Progenitor cell of endocrine pancreas (in vitro differentiated cells): ENCODE measurements at regions not wholly inside any gene's neighbourhood (a gene's known extent, or its start where the extent isn't known, plus 50 kb on each side); places are given as distances from the start of the nearest gene placed in this dataset.

ENCODE experiments used
- DNase-seq: peaks from one replicate; pipeline ENCODE4 v3.0.0; 2021; ENCODE audit warnings: low spot score; ENCODE audit not compliant: unreplicated experiment
- H3K27ac Mint-ChIP-seq: 2 replicates; pipeline ENCODE4 v1.8.0; 2021; ENCODE audit warnings: mild to moderate bottlenecking, moderate library complexity, mixed read lengths
- H3K27me3 Mint-ChIP-seq: 2 replicates; pipeline ENCODE4 v1.8.0; 2021; ENCODE audit warnings: mixed read lengths
- H3K36me3 Mint-ChIP-seq: 2 replicates; pipeline ENCODE4 v1.8.0; 2022; ENCODE audit warnings: mixed read lengths; ENCODE audit not compliant: insufficient read depth
- H3K4me1 Mint-ChIP-seq: 2 replicates; pipeline ENCODE4 v1.8.0; 2021; ENCODE audit warnings: low read depth, mixed read lengths
- H3K4me3 Mint-ChIP-seq: 2 replicates; pipeline ENCODE4 v1.8.0; 2021; ENCODE audit warnings: low read depth, mild to moderate bottlenecking, moderate library complexity, mixed read lengths
- H3K9me3 Mint-ChIP-seq: 2 replicates; pipeline ENCODE4 v1.8.0; 2021; ENCODE audit warnings: low read depth, mixed read lengths
- TF ChIP-seq, protein P1 (sequence below): fragments of 200-600 bp; sonication (generic); IDR thresholded peaks from one replicate; pipeline ENCODE4 v1.5.0; 2021; ENCODE audit warnings: antibody characterized with exemption, mild to moderate bottlenecking; ENCODE audit not compliant: unreplicated experiment

DNA sequence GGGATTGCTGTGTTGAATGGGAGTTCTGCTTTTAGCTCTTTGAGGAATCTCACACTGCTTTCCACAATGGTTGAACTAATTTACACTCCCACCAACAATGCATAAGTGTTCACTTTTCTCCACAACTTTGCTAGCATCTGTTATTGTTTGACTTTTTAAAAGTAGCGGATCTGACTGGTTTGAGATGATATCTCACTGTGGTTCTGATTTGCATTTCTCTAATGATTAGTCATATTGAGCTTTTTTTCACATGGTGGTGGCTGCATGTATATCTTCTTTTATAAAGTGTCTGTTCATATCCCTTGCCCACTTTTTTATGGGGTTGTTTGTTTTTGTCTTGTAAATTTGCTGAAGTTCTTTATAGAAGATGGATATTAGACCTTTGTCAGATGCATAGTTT is 588.3 kb upstream of the ADGRB3 start:
- Mint-ChIP-seq H3K27me3 (no peaks in the 10 kb centered on the region), H3K4me1 (no peaks in the 10 kb centered on the region), H3K36me3 (no peaks in the 10 kb centered on the region), H3K4me3 (no peak overlapping the region), H3K27ac (no peak overlapping the region), H3K9me3 (peaks cover 5% of the 10 kb centered on the region)
- DNase-seq: no peak
- TF ChIP-seq, protein P1, sequence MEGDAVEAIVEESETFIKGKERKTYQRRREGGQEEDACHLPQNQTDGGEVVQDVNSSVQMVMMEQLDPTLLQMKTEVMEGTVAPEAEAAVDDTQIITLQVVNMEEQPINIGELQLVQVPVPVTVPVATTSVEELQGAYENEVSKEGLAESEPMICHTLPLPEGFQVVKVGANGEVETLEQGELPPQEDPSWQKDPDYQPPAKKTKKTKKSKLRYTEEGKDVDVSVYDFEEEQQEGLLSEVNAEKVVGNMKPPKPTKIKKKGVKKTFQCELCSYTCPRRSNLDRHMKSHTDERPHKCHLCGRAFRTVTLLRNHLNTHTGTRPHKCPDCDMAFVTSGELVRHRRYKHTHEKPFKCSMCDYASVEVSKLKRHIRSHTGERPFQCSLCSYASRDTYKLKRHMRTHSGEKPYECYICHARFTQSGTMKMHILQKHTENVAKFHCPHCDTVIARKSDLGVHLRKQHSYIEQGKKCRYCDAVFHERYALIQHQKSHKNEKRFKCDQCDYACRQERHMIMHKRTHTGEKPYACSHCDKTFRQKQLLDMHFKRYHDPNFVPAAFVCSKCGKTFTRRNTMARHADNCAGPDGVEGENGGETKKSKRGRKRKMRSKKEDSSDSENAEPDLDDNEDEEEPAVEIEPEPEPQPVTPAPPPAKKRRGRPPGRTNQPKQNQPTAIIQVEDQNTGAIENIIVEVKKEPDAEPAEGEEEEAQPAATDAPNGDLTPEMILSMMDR: no peak

DNA sequence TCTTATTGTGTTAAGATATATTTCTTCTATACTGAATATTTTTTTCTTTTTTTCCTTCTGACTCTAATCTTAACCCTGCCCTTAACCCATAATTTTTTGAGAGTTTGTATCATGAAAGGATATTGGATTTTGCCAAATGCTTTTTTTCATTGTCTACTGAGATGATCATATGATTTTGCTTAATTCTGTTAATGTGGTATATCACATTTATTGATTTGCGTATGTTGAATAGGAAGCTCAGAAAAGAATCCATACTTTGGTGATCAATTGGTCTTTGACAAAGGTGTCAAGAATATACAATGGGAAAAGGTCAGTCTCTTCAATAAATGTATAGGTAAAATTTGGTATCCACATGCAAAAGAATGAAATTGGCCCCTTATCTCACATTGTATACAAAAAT is 588.8 kb upstream of the ADGRB3 start:
- TF ChIP-seq, protein P1: no peak
- no peak for DNase-seq
- Mint-ChIP-seq H3K27me3 (no peaks in the 10 kb centered on the region), H3K9me3 (peaks cover 5% of the 10 kb centered on the region), H3K4me3 (no peak overlapping the region), H3K4me1 (no peaks in the 10 kb centered on the region), H3K27ac (no peak overlapping the region), H3K36me3 (no peaks in the 10 kb centered on the region)

DNA sequence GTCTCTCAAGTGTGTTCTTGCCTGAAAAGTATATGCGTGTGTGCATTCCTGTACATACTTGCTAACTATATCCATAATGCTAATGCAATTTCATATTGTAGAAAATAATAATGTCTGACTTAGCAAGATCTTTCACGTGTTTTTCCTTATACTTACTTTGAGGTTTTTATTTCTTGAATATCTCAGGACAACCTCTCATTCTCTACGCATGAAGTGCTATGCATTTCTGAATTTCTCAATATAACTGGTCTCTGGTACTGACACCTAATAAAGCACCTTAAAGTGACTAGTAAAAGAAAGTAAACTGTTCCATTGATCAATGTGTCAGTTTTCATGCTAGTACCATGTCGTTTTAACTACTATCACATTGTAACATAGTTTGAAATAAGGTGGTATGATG is 589.9 kb upstream of the ADGRB3 start:
- peaks cover 5% of the 10 kb centered on the region for H3K9me3 Mint-ChIP-seq
- H3K36me3 Mint-ChIP-seq: no peaks in the 10 kb centered on the region
- H3K27me3 Mint-ChIP-seq: no peaks in the 10 kb centered on the region
- H3K4me1 Mint-ChIP-seq: peaks cover 5% of the 10 kb centered on the region
- TF ChIP-seq, protein P1: no peak
- no peak overlapping the region for H3K4me3 Mint-ChIP-seq
- H3K27ac Mint-ChIP-seq: no peak overlapping the region
- no peak for DNase-seq

DNA sequence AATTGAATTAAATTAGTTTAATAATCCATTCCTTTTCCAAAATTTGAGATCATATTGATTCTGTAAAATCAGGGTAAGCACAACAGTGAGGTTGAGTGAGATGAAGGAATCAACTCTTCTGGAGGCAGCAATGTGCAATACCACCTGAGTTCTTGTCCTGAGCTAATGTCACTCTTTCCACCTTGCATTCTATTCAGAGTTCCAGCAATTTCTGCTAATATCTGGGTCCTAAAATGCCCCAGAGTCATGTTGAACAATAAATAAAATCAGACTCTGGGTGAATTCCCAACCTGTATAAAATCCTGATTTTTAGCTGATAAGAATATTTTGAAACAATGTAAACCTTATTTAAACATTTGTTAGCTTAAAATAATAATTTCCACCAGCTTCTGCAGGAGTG is 590.8 kb upstream of the ADGRB3 start:
- TF ChIP-seq, protein P1: no peak
- Mint-ChIP-seq H3K4me1 (peaks cover 6% of the 10 kb centered on the region), H3K4me3 (no peak overlapping the region), H3K27ac (no peak overlapping the region), H3K9me3 (peaks cover 5% of the 10 kb centered on the region), H3K27me3 (no peaks in the 10 kb centered on the region), H3K36me3 (no peaks in the 10 kb centered on the region)
- no peak for DNase-seq

DNA sequence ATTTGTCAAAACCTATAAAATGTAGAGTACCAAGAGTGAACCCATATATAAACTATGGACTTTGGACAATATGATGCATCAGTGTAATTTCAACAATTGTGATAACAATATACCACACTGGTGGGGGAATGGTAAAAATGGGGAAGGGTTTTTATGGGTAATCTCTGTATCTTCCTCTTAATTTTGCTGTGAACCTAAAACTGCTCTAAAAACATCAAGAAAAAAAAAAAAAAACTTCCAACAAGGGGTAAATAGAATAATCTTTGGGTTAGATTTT is 592.0 kb upstream of the ADGRB3 start:
- Mint-ChIP-seq H3K27ac (no peak overlapping the region), H3K36me3 (no peaks in the 10 kb centered on the region), H3K9me3 (peaks cover 5% of the 10 kb centered on the region), H3K4me3 (no peak overlapping the region), H3K27me3 (no peaks in the 10 kb centered on the region), H3K4me1 (peaks cover 6% of the 10 kb centered on the region)
- DNase-seq: no peak
- TF ChIP-seq, protein P1: no peak
